OCI-LY7 (cell line): ENCODE measurements at regions not wholly inside any gene's neighbourhood (a gene's known extent, or its start where the extent isn't known, plus 50 kb on each side); places are given as distances from the start of the nearest gene placed in this dataset.
A peak's percentile ranks its signal among the peaks of the same experiment; 100 is the strongest.

Experiments
- BruUV-seq: library from RNA; stranded (reverse); fragments of 400-500 nt; replicated peaks from 2 replicates; lab custom pipeline; 2021; lab: Mats Ljungman, UMichigan
- CTCF ChIA-PET: fragments of 300-600 bp; sonication (Branson Sonifier 250); formaldehyde crosslinking; loops from one replicate; lab custom pipeline; 2022; ENCODE audit warnings: antibody characterized with exemption; ENCODE audit not compliant: unreplicated experiment; lab: Charles Lee
- POLR2A ChIA-PET: fragments of 300-600 bp; sonication (Branson Sonifier 250); formaldehyde crosslinking; loops from one replicate; lab custom pipeline; 2022; ENCODE audit warnings: antibody characterized with exemption; lab: Charles Lee
- DNase-seq: peaks from one replicate; pipeline ENCODE4 v3.0.0-alpha.2; 2015; ENCODE audit warnings: low spot score
- H2AFZ ChIP-seq: fragments of 200-600 bp; sonication (generic), shearing (Covaris generic); 2 replicates; pipeline ENCODE4 v1.6.1; 2014; ENCODE audit warnings: mild to moderate bottlenecking, antibody characterized with exemption, low read length, moderate library complexity
- H3K27ac ChIP-seq: fragments of 200-600 bp; sonication (generic); 2 replicates; pipeline ENCODE4 v1.5.1; 2014; ENCODE audit warnings: mixed run types, low read depth, mild to moderate bottlenecking, moderate library complexity, low read length, inconsistent platforms; ENCODE audit not compliant: poor library complexity, severe bottlenecking
- H3K36me3 ChIP-seq: fragments of 200-600 bp; sonication (generic); 2 replicates; pipeline ENCODE4 v1.6.1; 2014; ENCODE audit warnings: mild to moderate bottlenecking, antibody characterized with exemption, low read length, moderate library complexity, mixed read lengths; ENCODE audit not compliant: insufficient read depth
- H3K4me1 ChIP-seq: fragments of 200-600 bp; sonication (generic); 2 replicates; pipeline ENCODE4 v1.5.1; 2014; ENCODE audit warnings: mild to moderate bottlenecking, low read length; ENCODE audit not compliant: insufficient read depth, poor library complexity, severe bottlenecking
- H3K4me2 ChIP-seq: fragments of 200-600 bp; sonication (generic); 2 replicates; pipeline ENCODE4 v1.6.1; 2014; ENCODE audit warnings: mild to moderate bottlenecking, low read length
- H3K4me3 ChIP-seq: fragments of 200-600 bp; sonication (generic); 2 replicates; pipeline ENCODE4 v1.5.1; 2014; ENCODE audit warnings: mild to moderate bottlenecking, low read depth, low read length; ENCODE audit not compliant: poor library complexity, severe bottlenecking
- H3K79me2 ChIP-seq: fragments of 200-600 bp; sonication (generic); 2 replicates; pipeline ENCODE4 v1.6.1; 2016; ENCODE audit warnings: low read depth, mild to moderate bottlenecking, low read length, moderate library complexity, mixed read lengths; ENCODE audit not compliant: insufficient read depth
- H3K9me2 ChIP-seq: fragments of 200-600 bp; sonication (generic); 2 replicates; pipeline ENCODE4 v1.6.1; 2016; ENCODE audit warnings: mild to moderate bottlenecking, low read length, mixed read lengths; ENCODE audit not compliant: insufficient read depth
- H3K9me3 ChIP-seq: fragments of 200-600 bp; sonication (generic); 2 replicates; pipeline ENCODE4 v1.6.1; 2014; ENCODE audit warnings: mild to moderate bottlenecking, mixed run types, low read length, mixed read lengths
- H4K20me1 ChIP-seq: fragments of 200-600 bp; sonication (generic); 2 replicates; pipeline ENCODE4 v1.6.1; 2014; ENCODE audit warnings: mild to moderate bottlenecking, antibody characterized with exemption, low read length, moderate library complexity, mixed read lengths; ENCODE audit not compliant: insufficient read depth
- CTCF ChIP-seq: fragments of 200-600 bp; sonication (generic); conservative IDR thresholded peaks from 2 replicates; pipeline ENCODE4 v1.5.1; 2014; ENCODE audit warnings: mild to moderate bottlenecking, antibody characterized with exemption, low read length, moderate library complexity, mixed read lengths
- EZH2phosphoT487 ChIP-seq: fragments of 200-600 bp; sonication (generic); IDR thresholded peaks from 2 replicates; pipeline ENCODE4 v1.6.1; 2018; ENCODE audit warnings: low read depth, borderline replicate concordance, mild to moderate bottlenecking, mixed run types, antibody characterized with exemption, low read length, moderate library complexity, mixed read lengths
- intact Hi-C: fragments of 100-400 bp; cut with micrococcal nuclease; formaldehyde crosslinking; loops from one replicate; pipeline ENCODE4 v1.10.0; 2022; ENCODE audit not compliant: unreplicated experiment

DNA sequence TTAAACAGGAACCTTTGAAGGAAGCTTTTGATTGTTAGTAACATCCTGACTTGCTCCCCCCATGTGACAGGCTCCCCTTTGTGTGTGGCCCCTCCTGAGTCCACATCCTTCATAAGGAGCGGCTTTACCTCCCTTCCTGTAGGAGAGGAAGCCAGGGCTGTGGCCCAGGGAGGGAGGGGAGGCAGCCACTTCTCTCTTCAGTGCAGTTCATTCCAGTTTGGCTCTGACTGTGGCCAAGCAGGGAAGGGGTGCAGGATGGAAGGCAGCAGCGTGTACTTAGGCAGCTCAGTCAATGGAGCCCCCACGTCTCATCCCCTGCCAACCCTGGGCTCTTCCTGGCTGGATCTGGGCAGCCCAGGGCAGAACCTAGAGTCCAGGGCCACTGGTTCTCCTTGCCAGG lies 295.2 kb downstream of the QKI start:
- Histone ChIP-seq H4K20me1 (no peaks in the 10 kb centered on the region), H3K4me1 (peaks cover 85% of the 10 kb centered on the region), H3K36me3 (no peaks in the 10 kb centered on the region), H3K4me2 (peak overlapping the region; percentile 65), H3K4me3 (no peak overlapping the region), H3K79me2 (no peaks in the 10 kb centered on the region), H3K27ac (no peak overlapping the region), H3K9me3 (no peaks in the 10 kb centered on the region), H2AFZ (peak overlapping the region; percentile 87; the same call in 1 of the 2 replicates), H3K9me2 (no peaks in the 10 kb centered on the region)
- BruUV-seq: no TSS peak
- DNase-seq: no peak
- TF ChIP-seq EZH2phosphoT487 (no peak), CTCF (no peak)
- ChIA-PET POLR2A (interaction anchor here (0.6 to 5.0 kb wide), 6 partner anchors 8 to 208 kb away, joined by 3 to 38 read pairs (median 4); no protein-coding TSS in a partner anchor), CTCF (interaction anchor here (0.5 to 1.3 kb wide), 2 partner anchors 13 to 16 kb away, joined by 4 to 6 read pairs; no protein-coding TSS in a partner anchor)
- intact Hi-C loops: loop anchor here (2.0 kb wide), 2 partner anchors 105 to 293 kb away; no protein-coding TSS in a partner anchor

DNA sequence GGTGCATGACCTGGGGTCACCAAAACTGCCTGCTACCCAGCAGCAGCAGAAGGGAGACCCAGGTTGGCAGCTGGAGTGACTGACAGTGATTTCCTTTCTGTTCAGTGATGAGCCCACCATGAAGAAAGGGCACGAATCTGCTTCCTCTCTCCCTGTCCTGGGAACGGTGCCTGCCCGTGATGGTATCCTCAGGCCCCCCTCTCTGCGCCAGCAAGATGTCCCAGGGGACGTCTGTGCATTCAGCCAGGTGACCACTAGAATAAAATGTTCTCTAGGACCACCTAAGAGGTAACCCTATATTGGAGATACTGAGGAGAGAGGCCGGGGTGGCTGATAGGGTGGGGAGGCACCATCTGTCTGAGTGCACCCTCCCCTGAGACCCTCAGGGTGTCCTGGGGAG lies 294.7 kb downstream of the QKI start:
- ChIA-PET CTCF (interaction anchor here (1.3 kb wide), 1 partner anchor 13 kb away, joined by 6 read pairs; no protein-coding TSS in a partner anchor), POLR2A (interaction anchor here (1.4 to 5.0 kb wide), 4 partner anchors 11 to 19 kb away, joined by 3 to 38 read pairs (median 12); no protein-coding TSS in a partner anchor)
- no peak overlapping the region for H3K4me3 ChIP-seq
- peak overlapping the region; percentile 65 for H3K4me2 ChIP-seq
- no peak overlapping the region for H3K27ac ChIP-seq
- no peaks in the 10 kb centered on the region for H3K9me3 ChIP-seq
- BruUV-seq: no TSS peak
- no peak for TF ChIP-seq EZH2phosphoT487
- no peak for TF ChIP-seq CTCF
- no peaks in the 10 kb centered on the region for H3K9me2 ChIP-seq
- peaks cover 89% of the 10 kb centered on the region for H3K4me1 ChIP-seq
- H3K79me2 ChIP-seq: no peaks in the 10 kb centered on the region
- no peaks in the 10 kb centered on the region for H4K20me1 ChIP-seq
- intact Hi-C loops: loop anchor here (2.0 kb wide), 1 partner anchor 106 kb away; no protein-coding TSS in a partner anchor
- H3K36me3 ChIP-seq: no peaks in the 10 kb centered on the region
- H2AFZ ChIP-seq: no peak overlapping the region; the same call in 1 of the 2 replicates
- no peak for DNase-seq

DNA sequence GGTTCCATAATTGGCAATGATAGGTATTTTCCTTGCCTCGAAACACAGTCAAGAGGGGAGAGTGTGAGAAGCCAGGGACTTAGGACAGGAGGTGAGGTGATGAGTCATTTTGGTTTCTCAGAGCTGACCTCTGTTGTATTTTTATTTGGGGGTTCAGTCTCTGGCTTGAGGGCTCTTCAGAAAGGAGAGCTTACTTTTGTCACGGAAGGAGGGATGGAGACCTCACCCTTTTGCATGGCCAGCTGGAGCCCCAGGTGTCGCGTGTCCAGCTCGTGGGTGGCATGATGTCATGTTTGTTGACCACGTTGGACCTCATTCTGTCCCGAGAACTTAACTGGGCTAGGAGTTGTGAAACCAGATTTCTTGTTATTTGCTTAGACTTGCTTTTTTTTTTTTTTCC lies 293.9 kb downstream of the QKI start:
- Histone ChIP-seq H3K27ac (peak overlapping the region; percentile 73), H3K9me2 (no peaks in the 10 kb centered on the region), H3K4me1 (peaks cover 97% of the 10 kb centered on the region), H3K79me2 (no peaks in the 10 kb centered on the region), H3K4me2 (peak overlapping the region; percentile 70), H3K9me3 (no peaks in the 10 kb centered on the region), H3K36me3 (no peaks in the 10 kb centered on the region; the same call in 1 of the 2 replicates), H4K20me1 (no peaks in the 10 kb centered on the region), H3K4me3 (no peak overlapping the region), H2AFZ (peak overlapping the region; percentile 74; the same call in 1 of the 2 replicates)
- POLR2A ChIA-PET: interaction anchor here (0.6 to 5.0 kb wide), 11 partner anchors 10 to 93 kb away, joined by 3 to 38 read pairs (median 5); no protein-coding TSS in a partner anchor
- DNase-seq: no peak
- BruUV-seq: no TSS peak
- TF ChIP-seq CTCF (no peak), EZH2phosphoT487 (no peak)
- intact Hi-C loops: loop anchor here (2.0 kb wide), 1 partner anchor 106 kb away; no protein-coding TSS in a partner anchor
- CTCF ChIA-PET: interaction anchor here (1.8 kb wide), 1 partner anchor 10 kb away, joined by 6 read pairs; no protein-coding TSS in a partner anchor
